ENCODE measurements at regions not wholly inside any gene's neighbourhood (a gene's known extent, or its start where the extent isn't known, plus 50 kb on each side); places are given as distances from the start of the nearest gene placed in this dataset.

DNA sequence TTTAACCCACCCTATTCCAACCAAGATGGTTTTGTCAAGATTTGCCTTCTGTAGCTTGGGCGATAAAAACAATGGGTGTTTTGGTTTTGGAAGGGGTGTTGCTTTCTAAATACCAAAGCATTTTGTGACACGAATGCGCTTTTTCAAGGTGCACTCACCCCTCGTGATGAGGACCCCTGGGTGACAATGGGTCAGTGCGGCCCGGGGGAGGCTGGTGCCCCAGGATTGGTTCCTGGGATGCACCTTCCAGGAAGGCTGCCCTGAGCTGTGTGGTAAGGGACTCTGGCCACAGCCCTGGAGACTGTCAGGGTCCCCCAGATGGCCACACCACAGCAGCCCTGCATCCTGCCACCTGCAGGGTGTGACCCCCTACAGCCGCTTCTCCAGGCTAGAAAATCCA, 180.6 kb upstream of the MYL2 start:
- TF ChIP-seq, protein P1, sequence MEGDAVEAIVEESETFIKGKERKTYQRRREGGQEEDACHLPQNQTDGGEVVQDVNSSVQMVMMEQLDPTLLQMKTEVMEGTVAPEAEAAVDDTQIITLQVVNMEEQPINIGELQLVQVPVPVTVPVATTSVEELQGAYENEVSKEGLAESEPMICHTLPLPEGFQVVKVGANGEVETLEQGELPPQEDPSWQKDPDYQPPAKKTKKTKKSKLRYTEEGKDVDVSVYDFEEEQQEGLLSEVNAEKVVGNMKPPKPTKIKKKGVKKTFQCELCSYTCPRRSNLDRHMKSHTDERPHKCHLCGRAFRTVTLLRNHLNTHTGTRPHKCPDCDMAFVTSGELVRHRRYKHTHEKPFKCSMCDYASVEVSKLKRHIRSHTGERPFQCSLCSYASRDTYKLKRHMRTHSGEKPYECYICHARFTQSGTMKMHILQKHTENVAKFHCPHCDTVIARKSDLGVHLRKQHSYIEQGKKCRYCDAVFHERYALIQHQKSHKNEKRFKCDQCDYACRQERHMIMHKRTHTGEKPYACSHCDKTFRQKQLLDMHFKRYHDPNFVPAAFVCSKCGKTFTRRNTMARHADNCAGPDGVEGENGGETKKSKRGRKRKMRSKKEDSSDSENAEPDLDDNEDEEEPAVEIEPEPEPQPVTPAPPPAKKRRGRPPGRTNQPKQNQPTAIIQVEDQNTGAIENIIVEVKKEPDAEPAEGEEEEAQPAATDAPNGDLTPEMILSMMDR (IDR thresholded peaks at IDR 0.05; ENCODE audit: low read depth, low read length, poor library complexity, severe bottlenecking): no peak
- TF ChIP-seq EZH2phosphoT487 (IDR thresholded peaks at IDR 0.05; ENCODE audit: borderline replicate concordance, low read length): no peak
